ENCODE measurements at regions not wholly inside any gene's neighbourhood (a gene's known extent, or its start where the extent isn't known, plus 50 kb on each side); places are given as distances from the start of the nearest gene placed in this dataset.
"Not testable (repeated sequence)": the region's sequence is repeated elsewhere in the genome, so short reads cannot be mapped to it uniquely, and the experiment has no call there.

DNA sequence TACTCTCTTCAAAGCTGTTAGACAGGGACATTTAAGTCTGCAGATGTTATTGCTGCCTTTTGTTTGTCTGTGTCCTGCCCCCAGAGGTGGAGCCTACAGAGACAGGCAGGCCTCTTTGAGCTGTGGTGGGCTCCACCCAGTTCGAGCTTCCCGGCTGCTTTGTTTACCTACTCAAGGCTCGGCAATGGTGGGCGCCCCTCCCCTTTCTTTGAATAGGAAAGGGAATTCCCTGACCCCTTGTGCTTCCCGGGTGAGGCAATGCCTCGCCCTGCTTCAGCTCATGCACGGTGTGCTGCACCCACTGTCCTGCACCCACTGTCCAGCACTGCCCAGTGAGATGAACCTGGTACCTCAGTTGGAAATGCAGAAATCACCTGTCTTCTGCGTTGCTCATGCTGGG, 435.8 kb upstream of the GRIN3A start:
- not testable (repeated sequence) for DNase-seq (ENCODE audit: low read depth in 2 of 2)

DNA sequence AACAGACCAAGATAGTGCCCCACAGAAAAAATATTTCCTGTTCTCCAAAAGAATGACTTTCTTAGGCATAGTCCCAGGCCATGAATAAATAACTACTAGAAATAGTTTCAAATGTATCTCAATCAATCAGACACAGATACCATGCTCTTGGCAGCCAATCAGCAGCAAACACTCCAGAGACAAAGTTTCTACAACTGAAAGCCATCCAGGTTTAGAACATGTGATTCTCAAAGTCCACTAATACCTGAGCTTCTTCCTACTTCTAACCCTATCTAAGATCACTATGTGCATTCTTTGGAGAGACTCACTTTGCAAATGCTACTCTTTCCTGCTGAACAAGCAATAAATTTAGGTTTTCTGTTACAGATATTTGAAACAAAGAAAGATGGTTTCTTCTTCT, 425.8 kb upstream of the GRIN3A start:
- DNase-seq (ENCODE audit: low read depth in 2 of 2): no peak

DNA sequence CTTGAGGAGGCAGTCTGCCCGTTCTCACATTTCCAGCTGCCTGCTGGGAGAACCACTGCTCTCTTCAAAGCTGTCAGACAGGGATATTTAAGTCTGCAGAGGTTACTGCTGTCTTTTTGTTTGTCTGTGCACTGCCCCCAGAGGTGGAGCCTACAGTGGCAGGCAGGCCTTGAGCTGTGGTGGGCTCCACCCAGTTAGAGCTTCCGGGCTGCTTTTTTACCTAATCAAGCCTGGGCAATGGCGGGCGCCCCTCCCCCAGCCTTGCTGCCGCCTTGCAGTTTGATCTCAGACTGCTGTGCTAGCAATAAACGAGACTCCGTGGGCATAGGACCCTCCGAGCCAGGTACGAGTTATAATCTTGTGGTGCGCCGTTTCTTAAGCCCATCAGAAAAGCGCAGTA, 414.6 kb upstream of the GRIN3A start:
- DNase-seq (ENCODE audit: low read depth in 2 of 2): not testable (repeated sequence)

DNA sequence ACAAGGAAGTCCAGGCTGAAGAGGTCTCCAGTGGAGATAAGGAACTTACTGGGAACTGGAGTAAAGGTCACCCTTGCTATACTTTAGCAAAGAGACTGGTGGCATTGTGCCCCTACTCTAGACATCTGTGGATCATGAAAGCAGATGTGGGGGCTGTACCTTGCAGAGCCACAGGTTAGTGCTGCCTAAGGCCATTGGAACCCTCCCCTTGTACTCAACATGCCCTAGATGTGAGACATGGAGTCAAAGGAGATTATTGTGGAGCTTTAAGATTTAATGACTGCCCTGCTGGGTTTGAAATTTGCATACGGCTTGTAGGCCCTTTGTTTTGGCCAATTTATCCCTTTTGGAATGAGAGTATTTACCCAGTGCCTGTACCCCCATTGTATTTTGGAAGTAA, 397.3 kb upstream of the GRIN3A start:
- DNase-seq (ENCODE audit: low read depth in 2 of 2): no peak

DNA sequence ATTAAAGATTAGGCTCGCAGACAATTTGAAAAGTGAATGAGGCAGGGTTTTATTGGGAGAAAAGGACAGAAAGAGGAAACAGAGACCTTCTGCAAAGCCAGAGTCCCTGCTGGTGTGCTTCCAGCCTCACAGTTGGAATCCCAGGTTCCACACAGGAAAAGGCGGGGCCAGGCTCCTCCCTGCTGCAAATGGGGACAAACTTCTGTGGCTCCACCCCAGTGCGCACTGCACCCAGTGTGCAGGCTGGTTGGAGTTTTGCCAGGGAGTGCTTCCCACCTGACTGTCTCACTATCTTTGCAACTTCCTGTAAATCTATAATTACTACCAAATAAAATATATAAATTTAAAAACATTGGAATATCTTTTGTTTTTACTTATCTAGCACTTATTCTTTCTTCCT, 386.0 kb upstream of the GRIN3A start:
- DNase-seq (ENCODE audit: low read depth in 2 of 2): no peak

DNA sequence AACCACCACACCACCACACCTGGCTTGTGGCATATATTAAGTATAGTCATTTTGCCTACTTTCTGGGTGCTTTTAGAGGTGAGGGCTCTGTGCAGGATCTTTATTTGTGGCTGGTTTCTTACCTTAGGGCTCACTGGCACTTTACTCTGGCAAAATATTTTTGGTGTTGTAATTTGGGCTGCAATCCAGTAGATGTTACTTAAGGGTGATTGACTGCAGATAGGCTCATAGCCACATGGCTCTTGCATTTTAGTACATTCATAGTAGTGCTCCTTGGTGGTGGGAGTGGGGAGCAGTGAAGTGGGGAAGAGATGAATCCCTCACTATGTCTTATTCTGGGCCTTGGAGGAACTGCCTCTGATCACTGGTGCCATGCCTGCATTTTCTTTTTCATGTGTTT, 376.1 kb upstream of the GRIN3A start:
- DNase-seq (ENCODE audit: low read depth in 2 of 2): no peak

DNA sequence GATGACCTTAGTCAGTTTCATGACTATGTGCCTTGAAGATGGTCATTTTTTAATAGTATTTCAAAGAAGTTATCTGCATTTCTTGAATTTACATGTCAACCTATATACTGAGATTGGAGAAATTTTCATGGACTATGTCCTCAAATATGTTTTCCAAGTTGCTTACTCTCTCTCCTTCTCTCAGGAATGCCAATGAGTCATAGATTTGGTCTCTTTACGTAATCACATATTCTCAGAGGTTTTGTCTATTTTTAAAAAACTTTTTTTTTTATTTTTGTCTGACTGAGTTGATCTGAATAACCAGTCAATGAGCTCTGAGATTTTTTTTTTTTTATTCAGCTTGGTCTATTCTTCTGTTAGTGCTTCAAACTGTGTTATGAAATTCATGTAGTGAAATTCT, 374.7 kb upstream of the GRIN3A start:
- no peak for DNase-seq (ENCODE audit: low read depth in 2 of 2)

DNA sequence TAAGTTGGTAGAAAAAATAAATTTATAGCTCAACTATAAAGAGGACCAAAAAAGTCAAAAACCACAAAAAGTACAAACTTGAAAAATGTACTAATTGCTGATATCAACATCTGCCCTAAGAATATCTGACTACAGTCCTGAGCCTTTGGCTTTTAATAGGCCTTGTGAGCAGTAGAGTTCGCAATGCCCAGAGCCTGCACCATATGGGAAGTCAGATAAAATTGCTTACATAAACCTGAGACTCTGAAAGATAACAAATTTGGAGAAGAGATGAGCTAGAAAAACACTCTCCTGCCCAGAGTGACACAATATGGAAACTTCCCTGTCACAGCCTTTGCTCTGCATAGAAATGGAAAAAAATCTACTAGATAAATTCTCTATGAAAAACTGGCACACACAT, 368.0 kb upstream of the GRIN3A start:
- DNase-seq (ENCODE audit: low read depth in 2 of 2): no peak

DNA sequence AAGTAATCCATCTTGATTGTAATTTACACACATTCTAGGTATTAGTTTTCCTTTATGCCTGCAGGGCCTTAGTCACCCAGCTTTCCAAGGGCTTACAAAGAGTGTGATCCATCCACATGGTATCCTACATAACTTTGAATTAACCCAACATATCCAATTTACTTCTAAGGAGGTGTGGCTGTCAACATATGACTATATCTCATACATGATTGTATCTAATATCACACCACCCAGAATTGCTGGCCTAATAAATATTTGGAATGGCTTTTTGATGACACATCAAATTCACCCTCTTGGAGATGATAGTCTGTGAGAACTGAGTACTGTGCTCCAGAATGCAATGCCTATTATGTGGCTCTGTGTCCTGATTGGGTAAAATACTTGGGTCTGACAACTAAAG, 363.3 kb upstream of the GRIN3A start:
- no peak for DNase-seq (ENCODE audit: low read depth in 2 of 2)

DNA sequence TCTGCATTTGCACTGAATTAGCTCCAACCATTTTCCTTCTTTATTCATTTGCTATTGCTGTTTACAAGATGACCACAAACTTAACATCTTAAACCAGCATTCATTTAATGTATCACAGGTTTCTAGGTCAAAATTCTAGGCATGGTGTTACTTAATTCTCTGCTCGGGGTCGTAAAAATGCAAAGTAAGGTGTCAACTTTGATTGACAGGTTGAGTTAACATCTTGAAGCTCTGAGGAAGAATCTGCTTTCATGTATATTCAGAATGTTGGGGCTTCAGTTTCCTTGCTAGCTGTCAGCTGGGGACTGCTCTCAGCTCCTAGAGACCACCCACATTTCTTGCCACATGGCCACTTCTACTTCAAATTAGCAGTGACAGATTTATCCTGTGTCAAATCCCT, 348.7 kb upstream of the GRIN3A start:
- DNase-seq (ENCODE audit: low read depth in 2 of 2): no peak

DNA sequence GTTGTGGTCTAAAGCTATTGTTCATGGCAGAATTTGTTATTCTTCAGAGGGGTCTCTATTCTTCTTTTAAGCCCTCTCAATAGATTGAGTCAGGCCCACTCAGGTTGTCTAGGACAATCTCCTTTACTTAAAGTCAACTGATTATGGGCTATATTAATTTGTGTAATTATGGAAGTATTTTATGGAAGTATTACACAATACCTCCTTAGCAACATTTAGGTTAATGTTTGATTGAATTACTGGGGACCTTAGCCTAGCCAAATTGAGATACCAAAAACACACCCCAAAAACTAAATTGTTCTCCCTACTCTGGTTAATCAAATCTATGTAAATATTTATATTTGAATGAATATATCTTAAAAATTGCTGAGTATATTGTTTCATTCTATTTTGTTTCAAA, 347.1 kb upstream of the GRIN3A start:
- DNase-seq (ENCODE audit: low read depth in 2 of 2): no peak

DNA sequence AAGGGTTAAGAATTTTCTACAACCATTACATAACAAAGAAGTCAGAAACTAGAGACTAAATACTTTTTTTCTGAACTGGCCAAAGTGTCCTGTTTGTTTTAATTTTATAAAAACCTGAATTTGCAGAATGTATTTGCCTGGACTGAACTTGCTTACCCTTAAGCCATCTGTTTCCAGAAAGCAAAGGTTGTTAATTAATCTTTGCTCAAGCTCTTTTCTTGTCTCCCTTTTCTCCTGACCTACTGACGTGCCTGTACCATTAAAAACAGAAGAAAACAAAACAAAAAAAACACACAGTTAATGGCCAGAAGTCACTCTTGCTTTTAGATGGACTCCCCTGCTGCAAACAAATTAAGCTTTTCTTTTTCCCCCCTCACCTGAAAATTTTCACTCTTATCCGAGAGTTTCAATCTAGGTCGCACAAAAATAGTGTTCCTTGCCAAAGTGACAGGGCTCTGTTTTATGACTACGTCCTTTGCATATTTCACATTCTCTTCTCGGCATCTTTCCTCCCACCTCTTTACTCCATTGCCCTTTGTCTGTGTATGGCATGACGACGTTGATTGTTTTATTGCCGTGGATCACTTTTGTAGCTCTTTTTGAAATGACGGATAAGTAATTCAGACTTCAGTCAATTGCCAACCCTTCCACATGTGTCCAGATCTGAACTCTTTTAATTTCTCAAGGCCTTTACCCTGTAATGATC, 333.8 kb upstream of the GRIN3A start:
- no peak for DNase-seq (ENCODE audit: low read depth in 2 of 2)

DNA sequence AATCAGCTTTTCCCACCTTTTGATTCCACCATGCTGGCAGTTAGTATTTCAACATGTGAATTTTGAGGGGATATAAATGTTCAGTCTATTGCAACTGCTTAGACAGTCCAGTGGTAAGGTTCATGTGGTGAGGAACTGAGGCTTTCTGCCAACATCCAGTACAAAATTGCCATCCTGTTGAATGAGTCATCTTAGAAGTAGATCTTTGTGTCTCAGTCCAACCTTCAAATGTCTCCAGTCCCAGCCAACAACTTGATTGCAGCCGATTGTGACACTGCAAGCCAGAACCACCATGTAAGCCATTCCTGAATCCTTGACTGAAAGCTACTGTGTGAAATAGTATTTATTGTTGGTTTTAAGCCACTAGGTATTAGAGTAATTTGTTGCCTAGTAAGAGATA, 331.5 kb upstream of the GRIN3A start:
- no peak for DNase-seq (ENCODE audit: low read depth in 2 of 2)

DNA sequence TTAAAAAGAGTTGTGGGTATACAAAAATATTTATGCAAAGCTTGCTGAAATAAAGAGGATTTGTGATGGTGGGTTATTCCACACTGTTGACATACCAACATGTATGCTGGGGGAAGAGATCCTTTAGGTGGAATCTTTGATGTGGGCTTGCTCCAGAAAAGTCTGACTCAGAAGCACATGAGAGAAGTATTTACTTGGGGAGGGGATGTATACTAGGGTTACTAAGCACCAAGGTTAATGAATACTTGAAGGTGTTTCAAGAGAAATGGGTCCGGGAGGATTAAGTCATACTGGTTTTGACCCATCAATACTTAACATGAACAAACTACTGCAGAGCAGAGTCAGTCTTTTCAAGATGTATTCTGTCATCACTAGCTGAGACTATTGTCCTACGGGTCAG, 316.4 kb upstream of the GRIN3A start:
- DNase-seq (ENCODE audit: low read depth in 2 of 2): no peak

DNA sequence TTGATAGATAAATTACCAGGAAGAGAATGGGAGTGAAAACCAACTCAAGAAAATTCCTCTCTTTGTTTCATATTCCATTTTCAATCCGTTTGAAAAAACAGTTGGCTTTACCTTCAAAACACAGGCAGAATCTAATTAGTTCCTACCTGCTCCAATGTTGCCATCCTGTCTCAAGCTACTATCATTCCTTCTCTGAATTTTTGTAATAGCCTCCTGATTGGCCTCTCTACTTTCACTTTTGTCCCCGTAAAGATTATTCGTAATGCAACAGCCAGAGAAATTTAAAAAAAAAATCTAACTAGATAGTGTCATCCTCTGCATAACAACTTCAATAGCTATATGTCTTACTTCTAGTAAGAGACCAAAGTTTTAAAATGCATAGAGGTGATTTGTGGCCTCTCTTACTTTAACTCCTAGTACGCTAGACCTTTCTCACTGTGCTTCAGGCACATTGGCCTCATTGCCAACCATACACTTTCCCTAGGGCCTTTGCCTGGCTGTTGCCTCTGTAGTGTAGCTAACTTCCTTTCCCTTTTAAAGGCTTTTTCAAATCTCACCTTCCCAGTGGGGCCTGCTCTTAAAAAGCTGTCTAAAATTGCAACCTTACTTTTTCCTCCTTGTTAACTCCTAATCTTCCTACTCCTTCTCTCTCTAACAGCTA, 311.3 kb upstream of the GRIN3A start:
- DNase-seq (ENCODE audit: low read depth in 2 of 2): no peak

DNA sequence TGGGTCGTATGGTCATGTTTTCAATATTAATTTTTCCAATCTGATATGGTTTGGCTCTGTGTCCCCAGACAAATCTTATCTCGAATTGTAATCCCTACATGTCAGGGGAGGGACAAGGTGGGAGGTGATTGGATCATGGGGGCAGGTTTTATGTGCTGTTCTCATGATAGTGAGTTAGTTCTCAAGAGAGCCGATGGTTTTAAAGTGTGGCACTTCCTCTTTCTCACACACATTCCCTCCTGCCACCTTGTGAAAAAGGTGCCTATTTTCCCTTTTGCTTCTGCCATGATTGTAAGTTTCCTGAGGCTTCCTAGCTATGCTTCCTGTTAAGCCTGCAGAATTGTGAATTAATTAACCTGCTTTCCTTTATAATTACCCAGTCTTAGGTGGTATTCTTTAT, 309.1 kb upstream of the GRIN3A start:
- DNase-seq (ENCODE audit: low read depth in 2 of 2): no peak

DNA sequence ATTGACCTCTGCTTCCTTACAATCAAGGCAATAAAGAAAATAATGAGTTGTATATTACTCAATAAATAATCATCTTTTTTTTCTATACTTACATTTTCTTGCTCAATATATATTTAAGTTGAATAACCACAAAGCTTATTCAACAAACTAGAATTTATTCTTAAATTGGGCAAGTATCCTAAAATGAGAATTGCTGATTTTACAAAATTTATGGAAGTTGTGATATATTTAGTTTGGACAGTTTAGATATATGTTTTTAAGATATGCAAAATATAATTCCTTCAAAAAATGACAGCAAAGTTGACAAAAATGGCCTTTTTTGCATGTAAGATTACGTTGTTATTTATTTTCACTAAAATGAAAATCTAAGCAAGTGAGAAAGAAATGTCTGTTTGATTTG, 305.7 kb upstream of the GRIN3A start:
- no peak for DNase-seq (ENCODE audit: low read depth in 2 of 2)

DNA sequence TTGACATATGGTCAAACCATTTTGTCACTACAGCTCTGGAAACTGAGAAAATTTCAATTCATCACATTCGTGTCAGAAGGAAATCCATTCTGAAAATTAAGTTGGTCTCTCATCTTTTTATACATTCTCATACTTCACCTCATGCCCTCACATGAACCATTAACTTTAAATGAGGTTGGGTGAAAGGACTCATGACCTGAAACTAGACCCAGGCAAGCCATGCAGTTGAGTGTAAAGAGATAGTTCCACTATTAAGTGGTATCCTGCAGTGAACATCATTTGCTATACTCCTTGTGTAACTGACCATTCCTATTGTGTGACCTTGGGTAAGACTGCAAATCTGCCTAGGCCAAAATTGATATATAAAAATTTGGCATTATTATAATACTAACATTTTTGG, 299.6 kb upstream of the GRIN3A start:
- no peak for DNase-seq (ENCODE audit: low read depth in 2 of 2)

DNA sequence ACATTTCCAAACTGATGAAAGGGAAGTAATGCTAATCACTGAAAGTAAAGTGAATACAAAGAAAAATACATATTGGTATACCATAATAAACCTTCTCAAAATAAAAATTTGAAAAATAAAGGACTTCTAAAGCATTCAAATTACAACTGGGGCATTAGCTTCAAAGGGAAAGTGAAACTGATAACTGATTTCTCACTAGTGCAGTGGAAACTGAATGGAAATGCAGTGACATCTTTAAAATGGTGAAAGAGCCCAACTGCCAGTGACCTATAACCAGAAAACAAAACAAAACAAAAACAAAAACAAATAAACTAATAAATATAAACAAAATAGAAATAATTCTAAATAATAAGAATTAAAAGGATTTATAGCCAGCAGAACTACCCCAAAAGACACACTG, 297.5 kb upstream of the GRIN3A start:
- DNase-seq (ENCODE audit: low read depth in 2 of 2): no peak

DNA sequence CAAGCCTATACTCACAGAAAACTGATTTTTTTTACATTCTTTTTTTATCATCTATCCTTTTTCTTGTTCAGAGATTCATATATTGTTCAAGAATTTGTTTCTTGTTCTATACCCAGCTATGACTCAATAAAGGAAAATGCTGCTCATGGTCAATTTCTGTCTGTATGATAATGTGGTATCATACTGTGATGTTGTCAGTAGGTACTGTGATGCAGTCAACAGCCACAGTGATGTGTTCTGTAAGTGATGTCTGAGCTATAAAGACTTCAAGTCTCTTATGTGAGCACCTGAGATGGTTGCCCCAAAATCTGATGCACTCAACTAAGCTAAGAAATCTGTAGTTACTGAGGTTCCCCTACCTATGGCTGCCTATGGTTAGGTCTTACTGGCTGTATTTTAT, 294.2 kb upstream of the GRIN3A start:
- no peak for DNase-seq (ENCODE audit: low read depth in 2 of 2)

DNA sequence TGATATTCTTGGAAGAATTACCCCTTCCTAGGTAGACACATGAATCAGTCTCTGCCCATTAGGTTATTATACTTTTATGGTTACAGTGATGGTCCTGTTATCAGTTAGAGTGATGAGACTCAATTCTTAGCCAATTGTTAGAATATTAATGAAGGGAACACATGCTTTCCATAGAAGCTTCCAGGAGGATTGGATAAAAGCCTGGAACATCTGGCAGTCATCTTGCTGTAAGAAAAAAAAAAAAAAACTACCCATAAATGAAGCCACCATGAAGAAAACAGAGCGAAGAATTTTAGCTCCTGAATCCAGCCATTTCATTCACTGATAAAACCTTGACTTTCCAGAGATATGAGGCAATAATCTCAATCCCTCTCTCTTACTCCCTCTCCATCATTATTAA, 262.5 kb upstream of the GRIN3A start:
- DNase-seq (ENCODE audit: low read depth in 2 of 2): no peak

DNA sequence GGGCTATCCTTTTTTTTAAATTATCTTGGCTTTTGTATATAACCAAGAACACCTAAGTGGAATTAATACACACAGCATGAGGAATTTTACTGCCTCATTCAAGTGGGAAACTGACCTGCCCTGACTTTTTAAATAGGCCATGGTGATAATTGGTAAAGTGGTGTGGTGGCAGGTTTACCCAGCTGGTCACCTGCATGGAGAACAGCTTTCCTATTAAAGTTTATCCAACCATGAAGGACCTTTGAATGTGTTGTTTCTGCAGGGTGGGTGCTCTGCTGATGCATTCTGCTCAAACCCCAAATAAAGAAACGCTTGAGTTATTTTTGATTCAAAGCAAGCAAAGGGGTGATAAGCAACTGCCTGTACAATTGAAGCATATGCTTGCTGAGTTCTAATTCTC, 261.0 kb upstream of the GRIN3A start:
- DNase-seq (ENCODE audit: low read depth in 2 of 2): no peak

DNA sequence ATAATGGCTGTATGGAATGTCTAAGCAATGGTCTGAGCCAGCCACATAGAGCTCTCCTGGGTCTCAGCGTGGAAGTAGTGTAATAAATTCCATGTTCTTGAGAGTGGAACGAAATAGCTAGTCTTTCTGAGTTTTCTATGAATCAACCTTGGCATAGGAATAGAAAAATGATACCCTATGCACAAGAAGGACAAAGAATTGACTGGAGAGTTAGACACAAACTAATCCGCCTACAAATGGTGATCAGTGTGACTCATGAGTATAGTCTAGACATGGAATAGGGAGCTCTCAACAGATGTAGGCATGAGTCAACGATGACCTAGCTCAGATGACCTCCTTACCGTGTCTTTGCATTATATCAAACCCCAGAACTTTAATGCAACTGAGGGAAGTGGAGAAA, 256.8 kb upstream of the GRIN3A start:
- DNase-seq (ENCODE audit: low read depth in 2 of 2): no peak

DNA sequence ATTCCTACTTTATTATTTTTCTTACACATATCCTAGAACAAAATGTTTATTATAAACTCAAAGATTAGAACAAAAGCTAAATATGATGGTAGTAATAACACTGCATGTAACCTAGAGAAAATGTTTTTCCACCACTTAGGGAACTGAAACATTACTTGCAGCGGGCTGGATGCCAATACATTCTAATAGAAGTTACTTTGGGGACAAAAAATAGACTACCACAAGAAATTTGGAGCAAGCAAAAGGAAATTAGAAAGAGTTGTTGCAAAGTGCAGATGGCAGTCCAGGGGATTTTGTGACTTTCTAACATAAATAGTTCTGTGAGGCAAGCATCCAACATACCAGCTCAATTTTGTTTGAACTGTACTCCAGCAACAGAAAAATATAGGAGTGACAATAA, 255.3 kb upstream of the GRIN3A start:
- no peak for DNase-seq (ENCODE audit: low read depth in 2 of 2)
